NCI-H2029 treated with DMSO at 0.1 percent for 48 hours (cell line): ENCODE measurements at regions not wholly inside any gene's neighbourhood (a gene's known extent, or its start where the extent isn't known, plus 50 kb on each side); places are given as distances from the start of the nearest gene placed in this dataset.
"Not testable (repeated sequence)": the region's sequence is repeated elsewhere in the genome, so short reads cannot be mapped to it uniquely, and the experiment has no call there.

ENCODE experiments used
- DNase-seq: peaks from one replicate; lab custom pipeline; 2025; lab: John Stamatoyannopoulos, UW

GRCh38 chr5:174793684-174794328, 69.4 kb downstream of the MSX2 start:
- DNase-seq: peak; percentile 4

- no peak for DNase-seq
Observed at GRCh38 chr5:174793076-174793475, 68.7 kb downstream of the MSX2 start.

GRCh38 chr5:174792265-174792664, 67.9 kb downstream of the MSX2 start:
- DNase-seq: not testable (repeated sequence)

- no peak for DNase-seq
Observed at GRCh38 chr5:174790906-174791305, 66.5 kb downstream of the MSX2 start.

GRCh38 chr5:174789596-174789995, 65.2 kb downstream of the MSX2 start:
- DNase-seq: no peak

GRCh38 chr5:174785120-174785680, 60.8 kb downstream of the MSX2 start:
- DNase-seq: no peak
